ENCODE measurements at regions not wholly inside any gene's neighbourhood (a gene's known extent, or its start where the extent isn't known, plus 50 kb on each side); places are given as distances from the start of the nearest gene placed in this dataset.

GRCh38 chr14:66056926-66057552 is 429.1 kb upstream of the CCDC196 start:
- TF ChIP-seq POLR2A (IDR thresholded peaks at IDR 0.05) = no peak
- TF ChIP-seq CTCF (IDR thresholded peaks at IDR 0.05) = no peak
- H3K36me3 ChIP-seq = no peaks in the 10 kb centered on the region
- H3K9me3 ChIP-seq = no peaks in the 10 kb centered on the region
- no peak overlapping the region for H3K4me3 ChIP-seq (replicated peaks in 1 of 3)
- no peak for DNase-seq
- no peak overlapping the region for H3K27ac ChIP-seq
- 94 to 100% methylated on average over 1 of the region's 1 CpG for WGBS, 2 donors
- intact Hi-C loops (cut with DNase I) = no loop called here
- no peaks in the 10 kb centered on the region for H3K4me1 ChIP-seq
- no peaks in the 10 kb centered on the region for H3K27me3 ChIP-seq

GRCh38 chr14:66065188-66065587 is 421.0 kb upstream of the CCDC196 start:
- no peak for TF ChIP-seq CTCF (IDR thresholded peaks at IDR 0.05)
- Histone ChIP-seq H3K27ac (no peak overlapping the region), H3K27me3 (no peaks in the 10 kb centered on the region), H3K4me3 (replicated peaks in 1 of 3) (no peak overlapping the region), H3K36me3 (no peaks in the 10 kb centered on the region), H3K9me3 (no peaks in the 10 kb centered on the region), H3K4me1 (no peaks in the 10 kb centered on the region)
- DNase-seq = no peak
- intact Hi-C loops (cut with DNase I) = no loop called here
- 88 to 91% methylated on average over 5 of the region's 5 CpGs for WGBS, 2 donors

- Histone ChIP-seq H3K36me3 (no peaks in the 10 kb centered on the region), H3K27ac (no peak overlapping the region), H3K27me3 (no peaks in the 10 kb centered on the region), H3K4me3 (replicated peaks in 1 of 3) (no peak overlapping the region), H3K9me3 (no peaks in the 10 kb centered on the region), H3K4me1 (no peaks in the 10 kb centered on the region)
- no peak for DNase-seq
- TF ChIP-seq CTCF (IDR thresholded peaks at IDR 0.05) (no peak), POLR2A (IDR thresholded peaks at IDR 0.05) (no peak)
- intact Hi-C loops (cut with DNase I) = no loop called here
- 68 to 82% methylated on average over 9 of the region's 9 CpGs for WGBS, 2 donors
These were observed 419.0 kb upstream of the CCDC196 start for GRCh38 chr14:66066981-66067776.

- Histone ChIP-seq H3K9me3 (no peaks in the 10 kb centered on the region), H3K4me1 (no peaks in the 10 kb centered on the region), H3K27ac (no peak overlapping the region), H3K27me3 (no peaks in the 10 kb centered on the region), H3K4me3 (replicated peaks in 1 of 3) (no peak overlapping the region), H3K36me3 (no peaks in the 10 kb centered on the region)
- intact Hi-C loops (cut with DNase I) = no loop called here
- DNase-seq = no peak
- TF ChIP-seq CTCF (IDR thresholded peaks at IDR 0.05) (no peak), POLR2A (IDR thresholded peaks at IDR 0.05) (no peak)
- 94 to 97% methylated on average over 2 of the region's 2 CpGs for WGBS, 2 donors
These were observed 417.1 kb upstream of the CCDC196 start for GRCh38 chr14:66069036-66069435.

- no peak overlapping the region for H3K4me3 ChIP-seq (replicated peaks in 1 of 3)
- no peak overlapping the region for H3K27ac ChIP-seq
- no peaks in the 10 kb centered on the region for H3K27me3 ChIP-seq
- no peaks in the 10 kb centered on the region for H3K4me1 ChIP-seq
- WGBS, 2 donors = 86 to 96% methylated on average over 7 of the region's 7 CpGs
- intact Hi-C loops (cut with DNase I) = loop anchor here (5.0 kb wide), 1 partner anchor 113 kb away; no protein-coding TSS in a partner anchor
- TF ChIP-seq POLR2A (IDR thresholded peaks at IDR 0.05) (no peak), CTCF (IDR thresholded peaks at IDR 0.05) (no peak)
- no peaks in the 10 kb centered on the region for H3K36me3 ChIP-seq
- DNase-seq = no peak
- no peaks in the 10 kb centered on the region for H3K9me3 ChIP-seq
These were observed 416.2 kb upstream of the CCDC196 start for GRCh38 chr14:66069830-66070541.

Data from thyroid gland (tissue), 4 donors.